ENCODE measurements at regions not wholly inside any gene's neighbourhood (a gene's known extent, or its start where the extent isn't known, plus 50 kb on each side); places are given as distances from the start of the nearest gene placed in this dataset.
A peak's percentile ranks its signal among the peaks of the same experiment; 100 is the strongest.

GRCh38 chr12:97301576-97301975 is 161.0 kb upstream of the RMST start:
- Histone ChIP-seq H3K4me3 (no peak overlapping the region), H3K4me1 (no peaks in the 10 kb centered on the region), H3K9me3 (no peaks in the 10 kb centered on the region), H3K36me3 (ENCODE audit: low read depth, missing control alignments) (no peaks in the 10 kb centered on the region), H3K27ac (no peak overlapping the region), H3K27me3 (no peaks in the 10 kb centered on the region)
- intact Hi-C loops (cut with DNase I; ENCODE audit: low total_unique reads) = no loop called here
- WGBS, 2 donors = 85 to 93% methylated on average over 3 of the region's 3 CpGs
- DNase-seq = no peak
- TF ChIP-seq CTCF (IDR thresholded peaks at IDR 0.05) (no peak), POLR2A (IDR thresholded peaks at IDR 0.05) (no peak)

GRCh38 chr12:97305651-97306050 is 157.0 kb upstream of the RMST start:
- intact Hi-C loops (cut with DNase I; ENCODE audit: low total_unique reads) = no loop called here
- TF ChIP-seq CTCF (IDR thresholded peaks at IDR 0.05) (no peak), POLR2A (IDR thresholded peaks at IDR 0.05) (no peak)
- 85 to 87% methylated on average over 4 of the region's 4 CpGs for WGBS, 2 donors
- no peak for DNase-seq
- Histone ChIP-seq H3K36me3 (ENCODE audit: low read depth, missing control alignments) (no peaks in the 10 kb centered on the region), H3K4me1 (no peaks in the 10 kb centered on the region), H3K27me3 (no peaks in the 10 kb centered on the region), H3K9me3 (no peaks in the 10 kb centered on the region), H3K4me3 (no peak overlapping the region), H3K27ac (no peak overlapping the region)

GRCh38 chr12:97306147-97306546 is 156.5 kb upstream of the RMST start:
- no peaks in the 10 kb centered on the region for H3K9me3 ChIP-seq
- intact Hi-C loops (cut with DNase I; ENCODE audit: low total_unique reads) = no loop called here
- no peaks in the 10 kb centered on the region for H3K36me3 ChIP-seq (ENCODE audit: low read depth, missing control alignments)
- no peak for DNase-seq
- H3K4me1 ChIP-seq = no peaks in the 10 kb centered on the region
- no peak overlapping the region for H3K27ac ChIP-seq
- WGBS, 2 donors = 50 to 68% methylated on average over 3 of the region's 3 CpGs
- no peaks in the 10 kb centered on the region for H3K27me3 ChIP-seq
- TF ChIP-seq CTCF (IDR thresholded peaks at IDR 0.05) (no peak), POLR2A (IDR thresholded peaks at IDR 0.05) (no peak)
- no peak overlapping the region for H3K4me3 ChIP-seq

GRCh38 chr12:97308576-97309198 is 153.9 kb upstream of the RMST start:
- Histone ChIP-seq H3K9me3 (no peaks in the 10 kb centered on the region), H3K27me3 (no peaks in the 10 kb centered on the region), H3K27ac (no peak overlapping the region), H3K4me1 (no peaks in the 10 kb centered on the region), H3K36me3 (ENCODE audit: low read depth, missing control alignments) (no peaks in the 10 kb centered on the region), H3K4me3 (no peak overlapping the region)
- no peak for TF ChIP-seq POLR2A (IDR thresholded peaks at IDR 0.05)
- TF ChIP-seq CTCF (IDR thresholded peaks at IDR 0.05) = peak; percentile 53 to 71 (median 56)
- 23 to 27% methylated on average over 1 of the region's 1 CpG for WGBS, 2 donors
- DNase-seq = no peak
- intact Hi-C loops (cut with DNase I; ENCODE audit: low total_unique reads) = no loop called here

GRCh38 chr12:97309921-97310320 is 152.7 kb upstream of the RMST start:
- no peak overlapping the region for H3K4me3 ChIP-seq
- no peak for DNase-seq
- H3K4me1 ChIP-seq = no peaks in the 10 kb centered on the region
- H3K9me3 ChIP-seq = no peaks in the 10 kb centered on the region
- H3K27ac ChIP-seq = no peak overlapping the region
- no peaks in the 10 kb centered on the region for H3K27me3 ChIP-seq
- WGBS, 2 donors = 68 to 71% methylated on average over 5 of the region's 5 CpGs
- no peaks in the 10 kb centered on the region for H3K36me3 ChIP-seq (ENCODE audit: low read depth, missing control alignments)
- intact Hi-C loops (cut with DNase I; ENCODE audit: low total_unique reads) = no loop called here
- TF ChIP-seq CTCF (IDR thresholded peaks at IDR 0.05) (no peak), POLR2A (IDR thresholded peaks at IDR 0.05) (no peak)
